MCF 10A (cell line): ENCODE measurements at regions not wholly inside any gene's neighbourhood (a gene's known extent, or its start where the extent isn't known, plus 50 kb on each side); places are given as distances from the start of the nearest gene placed in this dataset.

ENCODE experiments used
- BruUV-seq: library from RNA; stranded (reverse); fragments of 400-500 nt; replicated peaks from 2 replicates; lab custom pipeline; 2021; lab: Mats Ljungman, UMichigan
- CTCF ChIA-PET: fragments of 300-600 bp; sonication (Branson Sonifier 250); formaldehyde crosslinking; extraction: SDS; loops from one replicate; lab custom pipeline; 2021; ENCODE audit warnings: antibody characterized with exemption, inconsistent platforms; lab: Yijun Ruan, JAX
- POLR2A ChIA-PET: fragments of 300-600, 350-650 bp; sonication (Branson Sonifier 250); formaldehyde crosslinking; extraction: SDS; loops from one replicate; lab custom pipeline; 2020; ENCODE audit warnings: antibody characterized with exemption, inconsistent platforms; lab: Yijun Ruan, JAX
- DNase-seq: peaks from one replicate; pipeline ENCODE4 v3.0.0-alpha.2; 2018; ENCODE audit not compliant: unreplicated experiment
- H3K27ac Mint-ChIP-seq: one replicate; pipeline ENCODE4 v1.8.0; 2022; ENCODE audit warnings: mild to moderate bottlenecking, low read depth, mixed read lengths; ENCODE audit not compliant: unreplicated experiment
- H3K27me3 Mint-ChIP-seq: one replicate; pipeline ENCODE4 v1.8.0; 2022; ENCODE audit warnings: mixed read lengths; ENCODE audit not compliant: insufficient read depth, unreplicated experiment
- H3K36me3 Mint-ChIP-seq: one replicate; pipeline ENCODE4 v1.8.0; 2022; ENCODE audit warnings: mild to moderate bottlenecking, moderate library complexity, mixed read lengths; ENCODE audit not compliant: insufficient read depth, unreplicated experiment
- H3K4me1 Mint-ChIP-seq: one replicate; pipeline ENCODE4 v1.8.0; 2022; ENCODE audit warnings: mixed read lengths; ENCODE audit not compliant: insufficient read depth, unreplicated experiment
- H3K4me3 Mint-ChIP-seq: one replicate; pipeline ENCODE4 v1.8.0; 2022; ENCODE audit warnings: mild to moderate bottlenecking, moderate library complexity, mixed read lengths; ENCODE audit not compliant: unreplicated experiment
- H3K9me3 Mint-ChIP-seq: one replicate; pipeline ENCODE4 v1.8.0; 2022; ENCODE audit warnings: mixed read lengths; ENCODE audit not compliant: unreplicated experiment
- CTCF ChIP-seq: fragments of 200-600 bp; IDR thresholded peaks from one replicate; pipeline ENCODE4 v1.8.0; 2022; ENCODE audit warnings: antibody characterized with exemption, mild to moderate bottlenecking; ENCODE audit not compliant: unreplicated experiment
- intact Hi-C: fragments of 100-400 bp; cut with micrococcal nuclease; formaldehyde crosslinking; loops from 2 replicates; pipeline ENCODE4 v1.14.1; 2022

GRCh38 chr10:131653140-131653539 lies 247.7 kb upstream of the PPP2R2D start:
- TF ChIP-seq CTCF = no peak
- intact Hi-C loops = no loop called here
- ChIA-PET POLR2A (no interaction called here), CTCF (interaction anchor here (0.7 kb wide), 1 partner anchor 9 kb away, joined by 3 read pairs; no protein-coding TSS in a partner anchor)
- Mint-ChIP-seq H3K9me3 (peaks cover 21% of the 10 kb centered on the region), H3K27me3 (no peaks in the 10 kb centered on the region), H3K4me1 (no peaks in the 10 kb centered on the region), H3K36me3 (no peaks in the 10 kb centered on the region), H3K27ac (no peak overlapping the region), H3K4me3 (no peak overlapping the region)
- BruUV-seq = no TSS peak
- DNase-seq = no peak

DNA sequence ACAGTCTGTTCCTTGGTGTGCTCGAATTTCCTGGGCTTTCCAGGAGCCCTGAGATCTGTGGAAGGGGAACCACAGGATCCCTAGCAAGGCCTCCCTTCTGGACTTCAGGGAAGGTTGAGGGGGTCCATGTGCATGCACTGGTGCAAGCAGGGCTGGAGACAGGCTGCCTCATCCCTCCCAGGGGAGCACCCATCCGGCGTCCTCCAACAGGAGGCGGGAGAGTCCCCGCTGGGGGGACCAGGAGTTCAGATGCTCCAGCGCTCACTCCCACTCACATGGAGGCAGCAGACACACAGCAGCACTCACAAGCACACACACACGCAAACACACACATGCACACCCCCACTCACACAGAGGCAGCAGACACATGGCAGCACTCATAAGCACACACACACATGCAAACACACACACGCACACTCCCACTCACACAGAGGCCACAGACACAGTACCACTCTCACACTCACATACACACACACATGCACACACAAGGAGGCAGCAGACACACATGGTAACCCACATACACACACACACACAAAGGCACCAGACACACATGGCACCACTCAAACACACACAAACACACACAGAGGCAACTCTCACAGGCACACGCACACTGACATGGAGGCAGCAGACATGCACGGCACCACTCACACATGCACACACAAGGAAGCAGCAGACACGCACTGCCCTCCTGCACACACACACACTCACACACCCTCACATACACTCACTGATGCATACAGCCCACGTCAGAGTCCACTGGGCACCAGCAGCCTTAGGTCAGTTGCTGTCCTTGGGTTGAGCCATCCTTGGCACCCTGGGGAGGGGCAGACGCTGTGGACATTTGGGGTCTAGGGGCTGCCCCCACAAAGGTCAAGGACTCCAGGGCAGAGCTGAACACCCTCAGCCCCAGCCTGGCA lies 247.0 kb upstream of the PPP2R2D start:
- no peaks in the 10 kb centered on the region for H3K36me3 Mint-ChIP-seq
- DNase-seq = no peak
- BruUV-seq = no TSS peak
- intact Hi-C loops = no loop called here
- ChIA-PET POLR2A (no interaction called here), CTCF (interaction anchor here (0.7 kb wide), 1 partner anchor 8 kb away, joined by 3 read pairs; no protein-coding TSS in a partner anchor)
- TF ChIP-seq CTCF = no peak
- no peak overlapping the region for H3K27ac Mint-ChIP-seq
- H3K27me3 Mint-ChIP-seq = no peaks in the 10 kb centered on the region
- no peaks in the 10 kb centered on the region for H3K4me1 Mint-ChIP-seq
- H3K9me3 Mint-ChIP-seq = peaks cover 21% of the 10 kb centered on the region
- H3K4me3 Mint-ChIP-seq = no peak overlapping the region

DNA sequence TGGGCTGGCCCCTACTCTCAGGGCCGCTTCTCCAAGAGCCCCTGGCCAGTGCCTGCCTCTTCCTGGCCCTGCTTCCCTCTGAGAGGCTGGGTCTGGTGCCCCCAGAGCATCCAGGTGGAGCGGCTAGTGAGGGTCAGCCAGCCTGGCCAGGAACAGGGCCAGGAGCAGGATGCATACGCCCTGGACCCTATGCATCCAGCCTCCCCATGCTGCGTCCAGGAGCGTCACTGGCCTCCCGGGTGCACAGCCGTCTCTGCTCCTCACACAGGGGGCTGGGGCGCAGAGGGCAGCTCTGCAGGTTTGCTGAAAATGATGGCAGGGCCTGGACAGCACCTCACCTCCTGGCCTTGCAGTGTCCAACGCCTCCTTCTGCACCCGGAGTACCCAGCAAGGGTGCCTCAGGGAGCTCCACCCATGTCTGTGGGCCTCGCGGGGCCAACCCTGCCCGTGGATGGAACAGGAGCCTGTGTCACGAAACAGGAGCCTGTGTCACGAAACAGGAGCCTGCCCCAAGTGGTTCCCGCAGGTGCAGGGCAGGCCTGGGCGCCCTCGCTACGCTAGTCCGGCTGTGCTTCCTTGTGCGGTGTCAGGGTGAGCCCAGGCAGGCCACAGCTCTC lies 246.2 kb upstream of the PPP2R2D start:
- no TSS peak for BruUV-seq
- Mint-ChIP-seq H3K27me3 (no peaks in the 10 kb centered on the region), H3K4me3 (no peak overlapping the region), H3K27ac (no peak overlapping the region), H3K36me3 (no peaks in the 10 kb centered on the region), H3K4me1 (no peaks in the 10 kb centered on the region), H3K9me3 (peaks cover 15% of the 10 kb centered on the region)
- intact Hi-C loops = no loop called here
- CTCF ChIA-PET = no interaction called here
- no peak for TF ChIP-seq CTCF
- POLR2A ChIA-PET = no interaction called here
- no peak for DNase-seq

DNA sequence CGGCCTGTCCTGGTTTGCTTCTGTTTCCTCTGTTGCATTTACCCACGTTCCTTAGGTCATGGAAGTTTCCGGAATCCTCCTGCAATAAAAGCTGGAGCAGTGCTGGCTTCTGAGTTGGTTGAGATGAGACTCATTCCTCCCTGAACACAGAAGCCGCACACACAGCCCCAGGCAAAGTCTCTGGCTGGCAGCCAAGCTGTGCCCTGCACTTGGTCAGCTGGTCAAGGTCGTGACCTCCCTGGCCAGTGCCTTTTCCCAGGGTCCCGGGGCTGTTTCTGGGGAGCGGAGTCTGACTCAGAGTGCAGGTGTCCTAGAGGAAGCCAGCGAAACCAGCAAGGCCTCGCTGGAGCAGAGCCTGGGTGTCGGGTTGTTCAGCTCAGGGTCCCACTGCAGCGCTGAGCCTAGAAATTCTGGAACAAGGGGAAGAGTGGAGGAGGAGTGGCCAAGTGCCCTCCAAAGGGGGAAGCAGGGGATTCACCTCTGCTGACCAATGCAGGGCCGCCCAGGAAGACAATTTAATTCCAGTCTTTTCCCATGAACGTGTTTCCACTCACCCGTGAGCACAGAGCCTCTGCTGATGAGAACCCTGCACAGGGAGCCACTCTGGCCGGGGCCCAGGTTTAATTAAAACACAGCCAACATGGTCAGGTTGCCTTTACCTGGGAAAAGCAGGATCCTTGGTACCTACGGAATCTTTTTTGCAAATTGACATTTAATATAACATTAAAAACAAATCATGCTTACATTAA lies 245.5 kb upstream of the PPP2R2D start:
- DNase-seq = peak; percentile 72
- intact Hi-C loops = no loop called here
- H3K27me3 Mint-ChIP-seq = no peaks in the 10 kb centered on the region
- no peaks in the 10 kb centered on the region for H3K4me1 Mint-ChIP-seq
- peaks cover 17% of the 10 kb centered on the region for H3K9me3 Mint-ChIP-seq
- no TSS peak for BruUV-seq
- CTCF ChIA-PET = interaction anchor here (0.8 kb wide), 1 partner anchor 9 kb away, joined by 3 read pairs; no protein-coding TSS in a partner anchor
- no peak overlapping the region for H3K27ac Mint-ChIP-seq
- POLR2A ChIA-PET = no interaction called here
- H3K4me3 Mint-ChIP-seq = no peak overlapping the region
- H3K36me3 Mint-ChIP-seq = no peaks in the 10 kb centered on the region
- TF ChIP-seq CTCF = no peak
